Subcutaneous abdominal adipose tissue (tissue), 5 donors: ENCODE measurements at regions not wholly inside any gene's neighbourhood (a gene's known extent, or its start where the extent isn't known, plus 50 kb on each side); places are given as distances from the start of the nearest gene placed in this dataset.
"Not testable (repeated sequence)": the region's sequence is repeated elsewhere in the genome, so short reads cannot be mapped to it uniquely, and the experiment has no call there.

Experiments
- H3K27ac ChIP-seq: one replicate; pipeline ENCODE4 v1.7.0; 2013; ENCODE audit warnings: low read depth, mild to moderate bottlenecking, inconsistent platforms, low read length, moderate library complexity
- H3K27me3 ChIP-seq, 5 donors: one replicate each; pipeline ENCODE4 v1.7.0; 2013; ENCODE audit warnings: low read length in 5 of 5, inconsistent platforms in 1 of 5; ENCODE audit not compliant: control insufficient read depth in 5 of 5, insufficient read depth in 4 of 5
- H3K36me3 ChIP-seq, 5 donors: one replicate each; pipeline ENCODE4 v1.7.0; 2013; ENCODE audit warnings: low read length in 5 of 5; ENCODE audit not compliant: control insufficient read depth in 5 of 5, insufficient read depth in 5 of 5
- H3K4me1 ChIP-seq, 5 donors: one replicate each; pipeline ENCODE4 v1.7.0; 2013; ENCODE audit warnings: low read length in 5 of 5, mild to moderate bottlenecking in 3 of 5, moderate library complexity in 1 of 5; ENCODE audit not compliant: control insufficient read depth in 5 of 5, insufficient read depth in 5 of 5
- H3K4me3 ChIP-seq, 5 donors: one replicate each; pipeline ENCODE4 v1.7.0; 2013; ENCODE audit warnings: low read length in 5 of 5, low read depth in 1 of 5
- H3K9ac ChIP-seq, 5 donors: one replicate each; pipeline ENCODE4 v1.7.0; 2013; ENCODE audit warnings: low read length in 5 of 5, mild to moderate bottlenecking in 4 of 5, moderate library complexity in 3 of 5
- H3K9me3 ChIP-seq, 5 donors: one replicate each; pipeline ENCODE4 v1.7.0; 2013; ENCODE audit warnings: low read length in 5 of 5; ENCODE audit not compliant: control insufficient read depth in 5 of 5
- donor health status: healthy.
- donor health status: healthy.
- donor health status: healthy.
- donor health status: healthy.
- donor health status: healthy.

GRCh38 chr12:105492591-105493545 is 162.4 kb downstream of the C12orf75 start:
- H3K4me3 ChIP-seq = no peak overlapping the region
- H3K27ac ChIP-seq = no peak overlapping the region
- no peaks in the 10 kb centered on the region for H3K4me1 ChIP-seq
- H3K9ac ChIP-seq = no peak overlapping the region
- H3K36me3 ChIP-seq = no peaks in the 10 kb centered on the region
- H3K27me3 ChIP-seq = peaks cover 0 to 4% (median 0%) of the 10 kb centered on the region in 5 donors
- peaks cover 0 to 6% (median 2%) of the 10 kb centered on the region in 5 donors for H3K9me3 ChIP-seq

GRCh38 chr12:105499205-105499604 is 168.7 kb downstream of the C12orf75 start:
- peaks cover 0 to 2% (median 0%) of the 10 kb centered on the region in 5 donors for H3K27me3 ChIP-seq
- no peak overlapping the region for H3K9ac ChIP-seq
- no peak overlapping the region for H3K27ac ChIP-seq
- H3K36me3 ChIP-seq = no peaks in the 10 kb centered on the region
- no peak overlapping the region for H3K4me3 ChIP-seq
- H3K9me3 ChIP-seq = peaks cover 0 to 6% (median 6%) of the 10 kb centered on the region in 5 donors
- H3K4me1 ChIP-seq = no peaks in the 10 kb centered on the region

DNA sequence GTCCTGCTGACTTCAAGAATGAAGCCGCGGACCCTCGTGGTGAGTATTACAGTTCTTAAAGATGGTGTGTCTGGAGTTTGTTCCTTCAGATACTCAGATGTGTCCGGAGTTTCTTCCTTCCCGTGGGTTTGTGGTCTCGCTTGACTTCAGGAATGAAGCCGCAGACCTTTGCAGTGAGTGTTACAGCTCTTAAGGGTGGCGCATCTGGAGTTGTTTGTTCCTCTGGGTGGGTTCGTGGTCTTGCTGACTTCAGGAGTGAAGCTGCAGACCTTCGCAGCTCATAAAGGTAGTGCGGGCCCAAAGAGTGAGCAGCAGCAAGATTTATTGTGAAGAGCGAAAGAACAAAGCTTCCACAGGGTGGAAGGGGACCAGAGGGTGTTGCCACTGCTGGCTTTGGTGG is 170.2 kb downstream of the C12orf75 start:
- not testable (repeated sequence) for H3K27me3 ChIP-seq, H3K9ac ChIP-seq, H3K4me1 ChIP-seq, H3K4me3 ChIP-seq, H3K9me3 ChIP-seq, H3K27ac ChIP-seq, H3K36me3 ChIP-seq

- H3K9me3 ChIP-seq = peaks cover 0 to 6% (median 0%) of the 10 kb centered on the region in 5 donors
- no peak overlapping the region for H3K4me3 ChIP-seq
- H3K27ac ChIP-seq = no peak overlapping the region
- H3K9ac ChIP-seq = no peak overlapping the region
- peaks cover 0 to 5% (median 0%) of the 10 kb centered on the region in 5 donors for H3K27me3 ChIP-seq
- no peaks in the 10 kb centered on the region for H3K4me1 ChIP-seq
- no peaks in the 10 kb centered on the region for H3K36me3 ChIP-seq
Measured at GRCh38 chr12:105502426-105502930, 172.0 kb downstream of the C12orf75 start.

DNA sequence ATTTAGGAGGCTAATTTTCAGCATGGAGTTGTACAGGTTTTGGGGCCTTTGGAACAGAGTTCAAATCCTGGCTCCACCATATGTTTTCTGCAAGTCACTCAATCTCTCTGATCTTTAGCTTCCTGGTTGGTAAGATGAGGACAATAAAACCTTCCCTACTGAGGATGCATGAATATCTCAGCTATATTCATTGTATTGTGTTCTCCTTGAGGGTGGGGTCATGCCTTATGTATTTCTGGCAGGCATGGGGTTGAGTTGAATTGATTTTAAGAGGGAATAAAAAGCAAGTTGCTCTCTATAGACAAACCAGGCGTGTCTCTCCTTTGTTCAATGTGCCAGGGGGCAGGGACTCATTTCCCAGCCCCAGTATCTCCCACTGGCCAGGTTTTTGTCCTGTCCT is 173.1 kb downstream of the C12orf75 start:
- H3K4me3 ChIP-seq = no peak overlapping the region
- no peaks in the 10 kb centered on the region for H3K4me1 ChIP-seq
- no peaks in the 10 kb centered on the region for H3K36me3 ChIP-seq
- H3K9ac ChIP-seq = no peak overlapping the region
- no peaks in the 10 kb centered on the region for H3K9me3 ChIP-seq
- H3K27me3 ChIP-seq = peaks cover 0 to 5% (median 0%) of the 10 kb centered on the region in 5 donors
- H3K27ac ChIP-seq = no peak overlapping the region

DNA sequence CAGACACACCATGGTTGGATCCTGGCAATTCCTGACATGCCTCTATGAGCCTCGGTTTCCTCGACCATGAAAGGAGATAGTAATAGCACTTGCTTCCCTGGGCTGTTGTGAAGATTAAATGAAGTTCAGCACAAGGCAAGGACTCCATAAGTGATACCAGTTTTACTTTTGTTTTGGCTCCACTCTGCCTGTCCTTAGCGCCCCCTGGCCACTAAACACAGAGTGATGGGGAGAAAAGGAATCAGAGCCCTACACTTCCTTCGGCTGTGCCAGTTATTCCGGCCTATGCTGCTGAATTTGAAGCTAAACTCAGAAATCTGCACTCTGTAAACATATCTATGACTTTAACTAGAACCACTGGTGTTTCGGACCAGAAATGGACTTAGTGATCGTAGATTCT is 173.8 kb downstream of the C12orf75 start:
- Histone ChIP-seq H3K27ac (no peak overlapping the region), H3K9ac (no peak overlapping the region), H3K9me3 (no peaks in the 10 kb centered on the region), H3K4me3 (no peak overlapping the region), H3K27me3 (peaks cover 0 to 5% (median 0%) of the 10 kb centered on the region in 5 donors), H3K4me1 (no peaks in the 10 kb centered on the region), H3K36me3 (no peaks in the 10 kb centered on the region)

GRCh38 chr12:105506678-105507310 is 176.3 kb downstream of the C12orf75 start:
- Histone ChIP-seq H3K9ac (no peak overlapping the region), H3K27ac (no peak overlapping the region), H3K4me3 (no peak overlapping the region), H3K27me3 (peaks cover 0 to 5% (median 0%) of the 10 kb centered on the region in 5 donors), H3K9me3 (no peaks in the 10 kb centered on the region), H3K36me3 (no peaks in the 10 kb centered on the region), H3K4me1 (no peaks in the 10 kb centered on the region)

DNA sequence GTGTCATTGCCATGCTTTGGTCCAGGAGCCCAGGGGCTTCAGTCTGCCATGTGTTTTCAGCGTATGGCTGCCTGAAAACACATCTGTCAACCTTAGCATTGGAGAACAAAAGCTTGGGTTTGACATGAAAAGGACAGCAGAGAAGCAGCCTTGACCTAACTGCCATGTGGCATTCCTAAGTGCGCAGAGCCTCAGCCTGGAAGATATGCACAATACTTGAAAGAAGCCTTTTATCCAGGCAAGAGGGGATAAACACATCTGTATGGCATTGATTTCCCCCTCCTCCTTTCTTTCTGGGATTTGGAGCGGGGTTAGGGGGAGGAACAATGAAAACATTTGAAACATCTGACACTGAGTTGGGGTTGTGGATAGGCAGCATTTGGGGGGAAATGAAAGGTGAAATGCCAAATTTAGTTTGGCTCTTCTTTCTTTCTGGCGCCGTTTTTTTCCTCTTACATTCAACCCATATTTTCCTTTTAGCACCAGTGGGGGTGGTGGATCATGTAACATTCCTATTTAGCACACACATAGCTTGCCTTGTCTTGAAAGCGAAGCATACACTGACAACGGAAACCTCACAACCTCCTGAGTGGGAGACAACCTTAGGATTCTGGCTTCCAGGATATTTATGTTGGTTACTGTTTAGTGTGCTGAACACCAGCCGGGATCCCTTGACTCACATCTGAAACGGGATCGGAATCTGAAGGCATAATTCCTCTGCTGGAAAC is 177.0 kb downstream of the C12orf75 start:
- Histone ChIP-seq H3K27ac (no peak overlapping the region), H3K36me3 (no peaks in the 10 kb centered on the region), H3K9ac (no peak overlapping the region), H3K4me1 (no peaks in the 10 kb centered on the region), H3K4me3 (no peak overlapping the region), H3K9me3 (no peaks in the 10 kb centered on the region), H3K27me3 (peaks cover 0 to 5% (median 0%) of the 10 kb centered on the region in 5 donors)

DNA sequence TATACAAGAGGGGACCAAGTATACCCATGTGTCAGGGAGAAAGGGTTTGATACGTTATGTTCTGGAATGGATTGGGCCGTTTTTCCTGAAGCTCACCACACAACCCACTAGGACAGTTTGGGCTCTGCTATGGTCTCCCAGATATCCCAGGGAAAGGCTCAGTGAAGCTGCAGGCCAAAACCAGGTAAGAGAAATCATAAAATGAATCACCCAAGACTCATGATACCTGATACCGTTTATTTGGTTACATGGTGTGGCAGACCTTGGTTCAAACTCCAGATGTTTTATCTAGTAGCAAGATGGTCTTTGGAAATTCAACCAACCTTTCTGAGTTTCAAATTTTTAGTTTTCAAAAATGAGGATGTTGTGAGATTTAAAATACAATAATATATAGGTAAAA is 177.6 kb downstream of the C12orf75 start:
- Histone ChIP-seq H3K36me3 (no peaks in the 10 kb centered on the region), H3K9me3 (no peaks in the 10 kb centered on the region), H3K9ac (no peak overlapping the region), H3K27me3 (peaks cover 0 to 5% (median 0%) of the 10 kb centered on the region in 5 donors), H3K4me3 (no peak overlapping the region), H3K4me1 (no peaks in the 10 kb centered on the region), H3K27ac (no peak overlapping the region)
